PC-9 (cell line): ENCODE measurements at regions not wholly inside any gene's neighbourhood (a gene's known extent, or its start where the extent isn't known, plus 50 kb on each side); places are given as distances from the start of the nearest gene placed in this dataset.

Experiments
- BruUV-seq: library from RNA; stranded (reverse); fragments of 400-500 nt; replicated peaks from 2 replicates; lab custom pipeline; 2021; lab: Mats Ljungman, UMichigan
- CTCF ChIA-PET: fragments of 300-600 bp; sonication (Branson Sonifier 250); formaldehyde crosslinking; loops from one replicate; lab custom pipeline; 2022; ENCODE audit warnings: antibody characterized with exemption; lab: Charles Lee
- POLR2A ChIA-PET: fragments of 300-600 bp; sonication (Branson Sonifier 250); formaldehyde crosslinking; loops from one replicate; lab custom pipeline; 2022; ENCODE audit warnings: antibody characterized with exemption; ENCODE audit not compliant: unreplicated experiment; lab: Charles Lee
- DNase-seq, 2 experiments: peaks; one replicate each; pipeline versions ENCODE4 v3.0.0 to v3.0.0-alpha.2; 2015 to 2022; ENCODE audit warnings: mixed read lengths in 1 of 2
- H2AFZ ChIP-seq: fragments of 200-600 bp; sonication (generic); 2 replicates; pipeline ENCODE4 v1.8.1; 2017; ENCODE audit warnings: antibody characterized with exemption
- H3F3A ChIP-seq: fragments of 200-600 bp; sonication (generic); 2 replicates; pipeline ENCODE4 v1.8.1; 2017; ENCODE audit warnings: antibody characterized with exemption, mild to moderate bottlenecking, low read depth; ENCODE audit not compliant: insufficient read depth
- H3K27ac ChIP-seq: fragments of 200-600 bp; sonication (generic); 2 replicates; pipeline ENCODE4 v1.6.1; 2016; ENCODE audit warnings: mixed run types
- H3K27me3 ChIP-seq: fragments of 200-600 bp; sonication (generic); 2 replicates; pipeline ENCODE4 v1.6.1; 2016; ENCODE audit warnings: low read depth, mixed run types; ENCODE audit not compliant: insufficient read depth
- H3K36me3 ChIP-seq: fragments of 200-600 bp; sonication (generic); 2 replicates; pipeline ENCODE4 v1.6.1; 2016; ENCODE audit warnings: low read depth, mixed run types
- H3K4me1 ChIP-seq: fragments of 200-600 bp; sonication (generic); replicated peaks from 2 replicates; pipeline ENCODE4 v1.6.1; 2016; ENCODE audit warnings: mixed run types; ENCODE audit not compliant: insufficient read depth
- H3K4me2 ChIP-seq: fragments of 200-600 bp; sonication (generic); 2 replicates; pipeline ENCODE4 v1.6.1; 2017; ENCODE audit warnings: mixed run types
- H3K4me3 ChIP-seq: fragments of 200-600 bp; sonication (generic); 2 replicates; pipeline ENCODE4 v1.6.1; 2016; ENCODE audit warnings: mixed run types
- H3K79me2 ChIP-seq: fragments of 200-600 bp; sonication (generic); 2 replicates; pipeline ENCODE4 v1.6.1; 2017; ENCODE audit warnings: low read depth, mixed run types
- H3K9me2 ChIP-seq: fragments of 200-600 bp; sonication (generic); 2 replicates; pipeline ENCODE4 v1.8.1; 2017; ENCODE audit warnings: mild to moderate bottlenecking; ENCODE audit not compliant: insufficient read depth
- H3K9me3 ChIP-seq: fragments of 200-600 bp; sonication (generic); 2 replicates; pipeline ENCODE4 v1.8.1; 2016; ENCODE audit warnings: low read depth; ENCODE audit not compliant: insufficient read depth
- H4K20me1 ChIP-seq: fragments of 200-600 bp; sonication (generic); 2 replicates; pipeline ENCODE4 v1.8.1; 2017; ENCODE audit not compliant: insufficient read depth
- CTCF ChIP-seq: fragments of 200-600 bp; sonication (generic); conservative IDR thresholded peaks from 2 replicates; pipeline ENCODE4 v1.6.1; 2017; ENCODE audit warnings: mixed run types, antibody characterized with exemption, mild to moderate bottlenecking, moderate library complexity
- EZH2 ChIP-seq: fragments of 200-600 bp; sonication (generic); IDR thresholded peaks from 2 replicates; pipeline ENCODE4 v1.8.0; 2017; ENCODE audit warnings: antibody characterized with exemption, low read depth
- intact Hi-C: fragments of 100-400 bp; cut with micrococcal nuclease; formaldehyde crosslinking; loops from one replicate; pipeline ENCODE4 v1.10.0; 2022; ENCODE audit not compliant: unreplicated experiment

GRCh38 chr1:61518670-61519400 is 206.1 kb downstream of the TM2D1 start:
- no peaks in the 10 kb centered on the region for H3K36me3 ChIP-seq
- DNase-seq, result no peak
- no peaks in the 10 kb centered on the region for H3K79me2 ChIP-seq
- ChIA-PET POLR2A (no interaction called here), CTCF (interaction anchor here (0.6 kb wide), 1 partner anchor 669 kb away, joined by 3 read pairs; no protein-coding TSS in a partner anchor)
- H3K4me3 ChIP-seq, result no peak overlapping the region
- no peak overlapping the region for H2AFZ ChIP-seq
- H3F3A ChIP-seq, result no peaks in the 10 kb centered on the region
- TF ChIP-seq EZH2, result no peak
- no peak for TF ChIP-seq CTCF
- no peak overlapping the region for H3K4me2 ChIP-seq
- intact Hi-C loops, result no loop called here
- no peaks in the 10 kb centered on the region for H3K27me3 ChIP-seq
- no peaks in the 10 kb centered on the region for H3K9me3 ChIP-seq
- no peaks in the 10 kb centered on the region for H4K20me1 ChIP-seq
- no TSS peak for BruUV-seq
- H3K27ac ChIP-seq, result no peak overlapping the region
- H3K4me1 ChIP-seq, result no peaks in the 10 kb centered on the region
- no peaks in the 10 kb centered on the region for H3K9me2 ChIP-seq

DNA sequence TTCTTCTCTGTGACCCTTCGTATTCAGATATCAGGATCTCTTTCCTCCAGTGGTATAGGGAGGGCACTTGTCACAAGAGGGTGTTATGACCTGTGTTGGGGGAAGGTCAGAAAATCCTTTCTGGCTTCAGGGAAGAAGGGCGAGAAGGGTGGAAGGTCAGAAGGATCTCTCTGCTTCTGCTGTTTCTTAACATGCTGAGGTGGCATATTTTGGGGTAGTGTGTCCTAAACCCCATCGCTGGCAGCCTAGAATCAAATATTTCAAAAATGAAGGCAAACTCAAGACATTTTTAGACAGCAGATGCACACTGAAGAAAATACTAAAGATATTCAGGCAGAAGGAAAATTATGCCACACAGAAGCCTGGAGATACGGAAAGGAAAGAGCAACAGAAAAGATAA is 207.6 kb downstream of the TM2D1 start:
- Histone ChIP-seq H3K79me2 (no peaks in the 10 kb centered on the region), H4K20me1 (no peaks in the 10 kb centered on the region), H3K27ac (no peak overlapping the region), H3K36me3 (no peaks in the 10 kb centered on the region), H3K9me3 (no peaks in the 10 kb centered on the region), H2AFZ (no peak overlapping the region), H3K9me2 (no peaks in the 10 kb centered on the region), H3K27me3 (no peaks in the 10 kb centered on the region), H3K4me2 (no peak overlapping the region), H3K4me3 (no peak overlapping the region), H3K4me1 (no peaks in the 10 kb centered on the region), H3F3A (no peaks in the 10 kb centered on the region)
- BruUV-seq, result no TSS peak
- intact Hi-C loops, result no loop called here
- no peak for TF ChIP-seq CTCF
- no peak for TF ChIP-seq EZH2
- no peak for DNase-seq
- ChIA-PET CTCF (no interaction called here), POLR2A (no interaction called here)

DNA sequence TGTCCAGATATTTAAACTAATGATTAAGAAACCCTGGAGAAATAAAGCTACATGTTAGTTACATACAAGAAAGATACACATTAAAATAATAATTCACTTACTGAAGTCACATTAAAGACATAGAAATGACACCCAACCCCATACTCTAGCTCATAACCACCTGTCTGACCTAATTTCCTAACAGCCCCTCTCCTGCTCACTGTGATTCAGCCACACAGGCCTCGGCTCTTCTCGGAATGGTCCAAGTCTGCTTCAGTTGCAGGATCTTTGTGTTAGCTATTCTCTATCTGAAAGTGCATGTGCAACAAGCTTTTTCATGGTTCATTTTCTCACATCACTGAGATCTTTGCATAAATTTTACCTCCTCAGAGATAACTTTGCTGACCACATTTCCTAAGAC is 209.8 kb downstream of the TM2D1 start:
- no peaks in the 10 kb centered on the region for H3K9me2 ChIP-seq
- intact Hi-C loops, result no loop called here
- H3K4me1 ChIP-seq, result no peaks in the 10 kb centered on the region
- ChIA-PET POLR2A (no interaction called here), CTCF (no interaction called here)
- no peaks in the 10 kb centered on the region for H3K36me3 ChIP-seq
- H2AFZ ChIP-seq, result no peak overlapping the region
- no peak overlapping the region for H3K4me2 ChIP-seq
- H3K79me2 ChIP-seq, result no peaks in the 10 kb centered on the region
- no peaks in the 10 kb centered on the region for H3K9me3 ChIP-seq
- H3F3A ChIP-seq, result no peaks in the 10 kb centered on the region
- H3K27ac ChIP-seq, result no peak overlapping the region
- TF ChIP-seq CTCF (no peak), EZH2 (no peak)
- no TSS peak for BruUV-seq
- no peak overlapping the region for H3K4me3 ChIP-seq
- H4K20me1 ChIP-seq, result no peaks in the 10 kb centered on the region
- no peak for DNase-seq
- no peaks in the 10 kb centered on the region for H3K27me3 ChIP-seq
